ENCODE measurements at regions not wholly inside any gene's neighbourhood (a gene's known extent, or its start where the extent isn't known, plus 50 kb on each side); places are given as distances from the start of the nearest gene placed in this dataset.

DNA sequence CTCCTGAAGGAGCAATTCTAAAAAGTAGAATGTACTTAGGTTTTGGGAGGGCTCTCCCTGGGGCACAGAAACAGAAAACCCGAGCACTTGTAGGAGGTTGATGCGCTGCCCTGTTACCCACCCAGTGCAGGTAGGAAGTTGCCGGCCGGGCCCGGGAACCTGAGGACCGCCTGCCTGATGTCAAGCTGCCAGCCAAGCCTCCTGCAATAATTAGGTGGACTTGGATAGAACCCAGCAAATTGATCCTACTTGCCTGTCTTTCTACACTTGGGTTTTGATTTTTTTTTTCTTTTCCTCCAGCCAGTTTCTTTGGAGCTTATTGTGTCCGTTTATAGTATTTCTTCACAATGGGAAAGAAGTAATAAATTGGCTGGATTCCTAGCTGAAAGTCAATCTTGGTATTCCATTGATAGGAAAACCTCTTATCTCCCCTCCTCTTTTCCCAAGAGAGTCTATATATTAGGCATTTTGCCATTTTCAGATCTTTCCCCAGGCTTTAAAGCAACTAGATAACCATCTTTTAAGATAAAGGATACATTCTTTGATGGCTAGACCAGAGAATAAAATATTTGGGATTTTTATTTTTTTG is 78.3 kb upstream of the FYN start:
- Histone ChIP-seq H3K4me1 (no peaks in the 10 kb centered on the region), H3K27ac (no peak overlapping the region), H3K9me3 (no peaks in the 10 kb centered on the region), H3K4me3 (no peak overlapping the region), H3K36me3 (no peaks in the 10 kb centered on the region), H3K27me3 (no peaks in the 10 kb centered on the region), H3K9ac (ENCODE audit: low read depth in 2 of 2, low read length in 2 of 2) (no peak overlapping the region)
- DNase-seq = no peak
- TF ChIP-seq, protein P1, sequence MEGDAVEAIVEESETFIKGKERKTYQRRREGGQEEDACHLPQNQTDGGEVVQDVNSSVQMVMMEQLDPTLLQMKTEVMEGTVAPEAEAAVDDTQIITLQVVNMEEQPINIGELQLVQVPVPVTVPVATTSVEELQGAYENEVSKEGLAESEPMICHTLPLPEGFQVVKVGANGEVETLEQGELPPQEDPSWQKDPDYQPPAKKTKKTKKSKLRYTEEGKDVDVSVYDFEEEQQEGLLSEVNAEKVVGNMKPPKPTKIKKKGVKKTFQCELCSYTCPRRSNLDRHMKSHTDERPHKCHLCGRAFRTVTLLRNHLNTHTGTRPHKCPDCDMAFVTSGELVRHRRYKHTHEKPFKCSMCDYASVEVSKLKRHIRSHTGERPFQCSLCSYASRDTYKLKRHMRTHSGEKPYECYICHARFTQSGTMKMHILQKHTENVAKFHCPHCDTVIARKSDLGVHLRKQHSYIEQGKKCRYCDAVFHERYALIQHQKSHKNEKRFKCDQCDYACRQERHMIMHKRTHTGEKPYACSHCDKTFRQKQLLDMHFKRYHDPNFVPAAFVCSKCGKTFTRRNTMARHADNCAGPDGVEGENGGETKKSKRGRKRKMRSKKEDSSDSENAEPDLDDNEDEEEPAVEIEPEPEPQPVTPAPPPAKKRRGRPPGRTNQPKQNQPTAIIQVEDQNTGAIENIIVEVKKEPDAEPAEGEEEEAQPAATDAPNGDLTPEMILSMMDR (IDR thresholded peaks at IDR 0.05) = no peak
- intact Hi-C loops (cut with DNase I) = no loop called here

DNA sequence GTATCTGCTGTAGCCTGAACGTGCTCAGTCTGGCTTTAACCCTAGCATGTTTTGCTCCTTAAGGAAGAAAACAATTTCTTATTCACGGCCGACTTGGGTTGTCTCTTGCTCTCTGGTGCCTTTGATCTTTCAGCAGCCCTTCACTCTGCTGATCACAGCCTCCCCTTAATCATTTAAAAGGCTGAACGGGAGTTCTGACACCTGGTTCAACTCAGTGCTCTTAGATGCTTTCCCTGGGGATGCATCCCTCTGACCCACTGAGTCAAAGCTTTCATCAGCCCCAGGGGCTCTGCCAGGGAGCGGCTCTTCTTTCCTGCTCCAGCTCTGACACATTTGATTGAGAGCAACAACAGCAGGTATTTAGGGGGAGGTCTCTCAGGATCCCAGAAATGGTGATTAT is 79.0 kb upstream of the FYN start:
- Histone ChIP-seq H3K27me3 (no peaks in the 10 kb centered on the region), H3K9ac (ENCODE audit: low read depth in 2 of 2, low read length in 2 of 2) (no peak overlapping the region), H3K9me3 (no peaks in the 10 kb centered on the region), H3K27ac (no peak overlapping the region), H3K4me3 (no peak overlapping the region), H3K4me1 (no peaks in the 10 kb centered on the region), H3K36me3 (no peaks in the 10 kb centered on the region)
- intact Hi-C loops (cut with DNase I) = no loop called here
- no peak for DNase-seq
- TF ChIP-seq, protein P1 (IDR thresholded peaks at IDR 0.05) = no peak

DNA sequence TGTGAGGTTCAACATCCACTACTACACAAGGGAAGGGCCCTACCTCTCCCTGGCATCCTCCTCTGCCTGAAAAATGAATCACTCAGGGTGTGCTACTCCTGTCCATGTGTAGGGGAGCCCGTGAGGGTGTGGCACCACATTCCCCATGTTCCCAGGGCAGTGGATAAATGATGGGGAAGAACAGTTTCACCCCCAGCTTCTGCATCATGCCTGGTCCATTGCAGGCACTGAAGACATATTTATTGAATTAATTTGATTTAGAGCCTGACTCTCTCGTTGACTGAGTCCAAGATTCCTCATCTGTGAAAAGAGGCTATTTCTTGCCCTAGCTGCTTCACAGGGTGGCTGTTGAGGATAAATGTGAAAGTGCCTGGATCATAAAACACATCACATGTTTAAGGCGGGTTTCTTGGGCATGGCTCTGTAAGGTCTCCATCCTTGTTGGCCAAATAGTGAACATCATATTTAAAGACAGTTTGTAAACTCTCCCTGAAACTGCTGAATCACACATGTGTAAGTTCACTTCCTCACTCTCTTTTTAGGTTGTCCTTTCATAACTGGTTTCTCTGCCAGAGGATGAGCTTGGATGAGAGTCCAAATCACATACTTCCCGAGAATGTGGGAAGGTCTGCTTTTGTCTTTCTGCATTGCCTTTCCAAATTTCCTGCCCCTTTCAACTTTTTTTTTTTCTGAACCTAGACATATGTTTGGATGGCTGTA is 79.7 kb upstream of the FYN start:
- no peaks in the 10 kb centered on the region for H3K9me3 ChIP-seq
- DNase-seq = no peak
- TF ChIP-seq, protein P1 (IDR thresholded peaks at IDR 0.05) = no peak
- no peak overlapping the region for H3K27ac ChIP-seq
- H3K4me1 ChIP-seq = no peaks in the 10 kb centered on the region
- no peaks in the 10 kb centered on the region for H3K36me3 ChIP-seq
- no peaks in the 10 kb centered on the region for H3K27me3 ChIP-seq
- intact Hi-C loops (cut with DNase I) = no loop called here
- H3K9ac ChIP-seq (ENCODE audit: low read depth in 2 of 2, low read length in 2 of 2) = no peak overlapping the region
- no peak overlapping the region for H3K4me3 ChIP-seq

DNA sequence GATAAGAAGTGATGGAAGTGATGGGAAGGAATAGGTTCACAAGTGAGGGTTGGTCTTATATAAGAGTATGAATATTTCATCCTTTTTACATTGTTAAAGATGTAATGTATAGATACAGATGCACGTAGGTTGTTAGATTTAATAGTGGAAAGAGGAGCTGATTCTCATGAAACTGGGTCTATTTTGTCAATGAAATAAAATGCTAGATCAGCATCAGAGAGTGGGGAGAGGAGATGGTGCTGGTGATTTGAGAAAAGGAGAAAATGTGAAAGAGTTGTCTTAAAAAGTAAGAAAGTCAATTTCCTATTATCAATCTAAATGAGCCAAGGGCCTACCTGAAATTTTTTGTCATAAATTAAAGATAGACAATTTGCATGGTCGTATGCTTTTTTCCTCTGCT is 82.8 kb upstream of the FYN start:
- no peaks in the 10 kb centered on the region for H3K9me3 ChIP-seq

DNA sequence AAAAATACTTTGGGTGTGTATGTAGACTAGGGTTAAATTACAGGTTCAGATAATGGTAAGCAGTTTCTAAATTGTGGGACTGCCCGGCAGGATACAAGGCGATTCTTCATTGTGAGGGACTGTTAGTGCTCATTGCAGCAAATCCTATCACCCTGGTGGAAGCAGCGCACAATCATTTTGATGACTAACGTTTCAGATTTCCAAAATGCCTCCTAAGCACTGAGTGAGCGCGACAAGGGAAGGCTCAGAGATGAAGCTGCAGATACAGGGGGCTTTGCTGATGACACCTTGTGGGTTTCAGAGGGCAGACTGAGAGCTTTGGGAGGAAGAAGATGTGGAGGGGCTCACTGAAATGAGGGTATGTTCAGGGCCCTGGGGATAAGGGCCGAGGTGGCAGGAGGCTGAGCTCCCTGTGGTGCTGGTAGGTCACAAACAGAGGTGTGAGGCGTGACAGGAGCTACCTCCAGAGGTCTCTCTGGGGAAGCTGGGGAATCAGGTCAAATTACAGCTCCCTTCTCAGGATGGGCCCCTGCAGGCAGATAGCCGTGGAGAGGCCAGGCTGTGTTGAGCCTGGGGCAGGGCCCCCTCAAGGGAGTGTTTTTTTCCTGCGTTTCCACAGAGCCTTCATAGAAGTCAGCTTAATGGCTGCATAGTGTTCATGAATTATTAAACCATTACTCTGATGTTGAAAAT is 84.5 kb upstream of the FYN start:
- Histone ChIP-seq H3K9me3 (no peaks in the 10 kb centered on the region), H3K4me3 (no peak overlapping the region), H3K27me3 (no peaks in the 10 kb centered on the region), H3K4me1 (no peaks in the 10 kb centered on the region), H3K9ac (ENCODE audit: low read depth in 2 of 2, low read length in 2 of 2) (no peak overlapping the region), H3K36me3 (no peaks in the 10 kb centered on the region), H3K27ac (no peak overlapping the region)
- DNase-seq = no peak
- TF ChIP-seq, protein P1 (IDR thresholded peaks at IDR 0.05) = no peak
- intact Hi-C loops (cut with DNase I) = no loop called here

More for the DNA sequence above, 82.8 kb upstream of the FYN start:
- H3K27me3 ChIP-seq = no peaks in the 10 kb centered on the region
- TF ChIP-seq, protein P1 (IDR thresholded peaks at IDR 0.05) = no peak
- no peaks in the 10 kb centered on the region for H3K4me1 ChIP-seq
- no peak for DNase-seq
- H3K9ac ChIP-seq (ENCODE audit: low read depth in 2 of 2, low read length in 2 of 2) = no peak overlapping the region
- H3K27ac ChIP-seq = no peak overlapping the region
- intact Hi-C loops (cut with DNase I) = no loop called here
- H3K4me3 ChIP-seq = no peak overlapping the region
- H3K36me3 ChIP-seq = no peaks in the 10 kb centered on the region

Data from colonic mucosa (tissue), 4 donors.